GM18867 (cell line): ENCODE measurements at regions not wholly inside any gene's neighbourhood (a gene's known extent, or its start where the extent isn't known, plus 50 kb on each side); places are given as distances from the start of the nearest gene placed in this dataset.
"Not testable (repeated sequence)": the region's sequence is repeated elsewhere in the genome, so short reads cannot be mapped to it uniquely, and the experiment has no call there.

Experiments used
- ATAC-seq: cut with Tn5 transposase; IDR thresholded peaks from one replicate; pipeline ENCODE4 v1.9.1; 2021; ENCODE audit warnings: mild to moderate bottlenecking, moderate library complexity; ENCODE audit not compliant: unreplicated experiment

GRCh38 chr15:38852188-38852587, 287.6 kb upstream of the RASGRP1 start:
- ATAC-seq, result not testable (repeated sequence)

GRCh38 chr15:38853608-38854007, 289.0 kb upstream of the RASGRP1 start:
- peak; percentile 55 for ATAC-seq

GRCh38 chr15:38854506-38854905, 289.9 kb upstream of the RASGRP1 start:
- ATAC-seq, result no peak

- no peak for ATAC-seq
These were observed 293.2 kb upstream of the RASGRP1 start for GRCh38 chr15:38857814-38858213.

GRCh38 chr15:38859574-38859973, 295.0 kb upstream of the RASGRP1 start:
- ATAC-seq, result no peak

- no peak for ATAC-seq
These were observed 295.6 kb upstream of the RASGRP1 start for GRCh38 chr15:38860253-38860652.

GRCh38 chr15:38860674-38861073, 296.1 kb upstream of the RASGRP1 start:
- ATAC-seq, result no peak

GRCh38 chr15:38861108-38861507, 296.5 kb upstream of the RASGRP1 start:
- no peak for ATAC-seq

GRCh38 chr15:38862099-38862498, 297.5 kb upstream of the RASGRP1 start:
- no peak for ATAC-seq

GRCh38 chr15:38863381-38863780, 298.8 kb upstream of the RASGRP1 start:
- no peak for ATAC-seq

- no peak for ATAC-seq
These were observed 299.5 kb upstream of the RASGRP1 start for GRCh38 chr15:38864122-38864521.

- ATAC-seq, result no peak
These were observed 300.4 kb upstream of the RASGRP1 start for GRCh38 chr15:38864827-38865581.

GRCh38 chr15:38867556-38867955, 302.9 kb upstream of the RASGRP1 start:
- no peak for ATAC-seq

GRCh38 chr15:38868326-38869114, 303.9 kb upstream of the RASGRP1 start:
- no peak for ATAC-seq

- ATAC-seq, result no peak
These were observed 307.0 kb upstream of the RASGRP1 start for GRCh38 chr15:38871638-38872037.

GRCh38 chr15:38872732-38873131, 308.1 kb upstream of the RASGRP1 start:
- ATAC-seq, result no peak

- ATAC-seq, result no peak
These were observed 308.5 kb upstream of the RASGRP1 start for GRCh38 chr15:38873158-38873557.

- ATAC-seq, result no peak
These were observed 309.9 kb upstream of the RASGRP1 start for GRCh38 chr15:38874464-38874863.

- ATAC-seq, result no peak
These were observed 311.6 kb upstream of the RASGRP1 start for GRCh38 chr15:38876211-38876610.

- no peak for ATAC-seq
These were observed 312.0 kb upstream of the RASGRP1 start for GRCh38 chr15:38876621-38877020.

GRCh38 chr15:38877471-38877870, 312.9 kb upstream of the RASGRP1 start:
- ATAC-seq, result no peak

GRCh38 chr15:38878026-38878425, 313.4 kb upstream of the RASGRP1 start:
- ATAC-seq, result no peak
